Neuron (in vitro differentiated cells): ENCODE measurements at regions not wholly inside any gene's neighbourhood (a gene's known extent, or its start where the extent isn't known, plus 50 kb on each side); places are given as distances from the start of the nearest gene placed in this dataset.

Experiments
- H2AFZ ChIP-seq: one replicate; pipeline ENCODE4 v1.6.1; 2013; ENCODE audit warnings: low read depth, mild to moderate bottlenecking, inconsistent platforms, low read length, moderate library complexity
- H3K27me3 ChIP-seq: one replicate; pipeline ENCODE4 v1.6.1; 2013; ENCODE audit warnings: low read length; ENCODE audit not compliant: insufficient read depth
- H3K36me3 ChIP-seq: one replicate; pipeline ENCODE4 v1.6.1; 2013; ENCODE audit warnings: low read length; ENCODE audit not compliant: insufficient read depth
- H3K4me1 ChIP-seq: one replicate; pipeline ENCODE4 v1.6.1; 2013; ENCODE audit warnings: low read length; ENCODE audit not compliant: insufficient read depth
- H3K4me3 ChIP-seq: 2 replicates; pipeline ENCODE4 v1.5.1; 2013; ENCODE audit warnings: mild to moderate bottlenecking, low read length, moderate library complexity
- H3K9me3 ChIP-seq: one replicate; pipeline ENCODE4 v1.6.1; 2013; ENCODE audit warnings: low read length

DNA sequence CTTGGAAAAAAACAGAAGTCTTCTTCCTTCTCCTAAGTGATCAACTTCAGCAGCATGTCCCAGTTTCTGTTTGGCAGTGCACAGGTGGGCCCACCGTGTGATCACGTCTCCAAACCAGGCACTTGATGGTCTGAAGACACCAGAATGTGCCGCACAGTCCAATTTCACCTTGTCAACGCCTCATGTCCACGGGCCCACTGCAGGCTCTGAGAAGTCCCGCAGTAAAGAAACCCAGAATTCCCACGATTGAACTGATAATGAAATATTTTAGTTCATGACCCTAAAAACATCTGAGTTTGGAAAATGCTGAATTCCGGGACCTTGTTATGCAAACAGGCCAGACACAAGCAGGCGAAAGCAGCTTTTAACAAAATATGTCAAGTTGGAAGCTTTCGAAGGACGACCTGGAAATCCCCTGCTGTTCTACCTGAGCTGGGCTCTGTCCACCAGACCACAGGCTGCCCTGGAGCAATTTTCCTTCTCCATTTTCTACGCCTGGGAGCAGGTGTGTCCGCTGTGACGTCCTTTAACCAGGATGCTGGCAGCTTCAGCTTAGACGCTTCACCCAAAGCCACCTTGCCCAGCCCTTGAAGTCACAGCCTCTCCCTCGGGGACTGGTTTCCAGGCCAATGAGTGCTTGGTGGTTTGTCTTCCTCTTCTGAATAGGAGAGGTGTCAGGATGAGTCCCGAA, 167.8 kb upstream of the IQSEC1 start:
- H3K9me3 ChIP-seq = no peaks in the 10 kb centered on the region
- H3K27me3 ChIP-seq = no peaks in the 10 kb centered on the region
- no peak overlapping the region for H2AFZ ChIP-seq

DNA sequence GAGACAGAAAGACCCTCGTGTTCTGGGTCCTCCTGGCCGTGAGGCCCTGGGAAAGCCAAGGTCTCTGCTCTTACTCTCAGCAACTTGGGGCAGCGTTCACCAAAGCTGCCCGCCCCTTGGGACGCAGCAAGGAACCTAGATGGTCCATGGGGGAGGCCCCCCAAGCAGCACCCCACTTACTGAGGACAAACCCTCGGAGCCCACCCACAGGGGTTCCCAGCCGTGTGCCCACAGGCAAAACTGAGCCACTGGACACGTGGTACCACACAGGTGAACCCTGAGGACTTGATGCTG, 166.2 kb upstream of the IQSEC1 start:
- Histone ChIP-seq H3K36me3 (no peaks in the 10 kb centered on the region), H3K4me1 (no peaks in the 10 kb centered on the region), H2AFZ (no peak overlapping the region), H3K27me3 (no peaks in the 10 kb centered on the region), H3K4me3 (no peak overlapping the region), H3K9me3 (no peaks in the 10 kb centered on the region)

More for the DNA sequence above, 167.8 kb upstream of the IQSEC1 start:
- no peak overlapping the region for H3K4me3 ChIP-seq
- H3K4me1 ChIP-seq = no peaks in the 10 kb centered on the region
- no peaks in the 10 kb centered on the region for H3K36me3 ChIP-seq

DNA sequence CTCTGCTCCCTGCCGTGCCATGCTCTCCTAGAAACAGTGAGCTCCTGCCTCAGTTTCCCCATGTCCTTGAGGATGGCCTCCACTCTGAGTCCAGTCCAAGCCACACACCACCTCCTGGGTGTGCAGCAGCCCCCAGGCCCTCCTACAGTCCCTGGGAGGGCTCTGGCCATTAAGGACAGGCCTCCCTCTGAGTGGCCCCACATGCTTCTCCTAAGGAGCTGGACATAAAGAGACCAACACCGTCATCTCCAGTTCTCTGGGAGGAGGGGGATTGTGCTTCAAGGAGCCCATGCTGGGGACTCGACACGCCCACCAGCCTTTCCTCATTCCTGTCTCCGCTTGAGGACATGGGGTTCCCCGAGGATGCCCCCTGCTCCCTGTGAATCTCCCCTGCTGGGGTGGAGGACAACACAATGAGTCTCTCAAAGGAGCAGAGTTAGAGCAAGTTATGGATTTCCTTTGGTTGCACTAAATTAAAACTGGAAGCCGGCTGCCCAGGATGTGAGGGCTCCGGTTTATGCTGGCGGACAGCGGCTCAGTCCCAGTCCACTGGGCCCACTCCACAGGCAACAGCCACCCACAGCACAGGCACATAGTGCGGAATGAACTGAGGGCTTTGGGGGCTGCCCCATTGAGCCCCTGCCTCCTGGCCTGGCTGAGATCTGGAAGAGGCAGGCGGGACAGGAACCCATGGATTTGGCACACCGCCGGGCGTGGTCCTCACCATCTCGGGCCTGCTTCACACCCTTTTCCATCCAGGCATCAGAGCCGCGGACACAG, 165.6 kb upstream of the IQSEC1 start:
- H3K9me3 ChIP-seq = no peaks in the 10 kb centered on the region
- H3K4me3 ChIP-seq = no peak overlapping the region
- H2AFZ ChIP-seq = no peak overlapping the region
- H3K36me3 ChIP-seq = no peaks in the 10 kb centered on the region
- no peaks in the 10 kb centered on the region for H3K4me1 ChIP-seq
- H3K27me3 ChIP-seq = no peaks in the 10 kb centered on the region

- H3K4me1 ChIP-seq = no peaks in the 10 kb centered on the region
- H3K4me3 ChIP-seq = no peak overlapping the region
- H3K36me3 ChIP-seq = no peaks in the 10 kb centered on the region
- no peaks in the 10 kb centered on the region for H3K9me3 ChIP-seq
- H3K27me3 ChIP-seq = no peaks in the 10 kb centered on the region
- H2AFZ ChIP-seq = no peak overlapping the region
These were observed 164.7 kb upstream of the IQSEC1 start for GRCh38 chr3:13237776-13238490.

- Histone ChIP-seq H2AFZ (no peak overlapping the region), H3K27me3 (no peaks in the 10 kb centered on the region), H3K4me1 (peaks cover 5% of the 10 kb centered on the region), H3K4me3 (no peak overlapping the region), H3K9me3 (no peaks in the 10 kb centered on the region), H3K36me3 (no peaks in the 10 kb centered on the region)
These were observed 163.4 kb upstream of the IQSEC1 start for GRCh38 chr3:13236557-13237173.

DNA sequence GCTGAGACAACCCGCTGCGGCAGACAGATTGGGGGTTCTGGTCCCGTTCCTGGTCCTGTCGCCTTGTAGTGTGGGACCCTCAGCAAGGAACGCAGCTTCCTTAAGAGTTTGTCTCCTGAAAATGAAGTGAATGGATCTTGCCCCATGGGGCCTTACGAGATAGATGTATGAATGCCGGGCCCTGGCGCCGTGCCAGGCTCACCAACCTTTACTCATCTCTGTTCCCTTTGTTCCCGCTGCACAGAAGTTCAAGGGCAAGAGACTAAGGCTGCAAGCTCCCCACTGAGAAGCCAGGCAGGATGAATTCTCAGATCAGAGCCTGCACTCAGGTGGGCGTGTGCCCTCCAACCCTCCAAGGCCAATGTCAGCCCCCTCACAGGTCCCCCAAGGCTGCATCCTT, 162.7 kb upstream of the IQSEC1 start:
- no peaks in the 10 kb centered on the region for H3K36me3 ChIP-seq

GRCh38 chr3:13235079-13235478, 161.8 kb upstream of the IQSEC1 start:
- no peak overlapping the region for H2AFZ ChIP-seq
- H3K4me3 ChIP-seq = no peak overlapping the region
- H3K9me3 ChIP-seq = no peaks in the 10 kb centered on the region
- H3K27me3 ChIP-seq = no peaks in the 10 kb centered on the region
- H3K4me1 ChIP-seq = peaks cover 5% of the 10 kb centered on the region
- no peaks in the 10 kb centered on the region for H3K36me3 ChIP-seq

More for the DNA sequence above, 162.7 kb upstream of the IQSEC1 start:
- Histone ChIP-seq H3K27me3 (no peaks in the 10 kb centered on the region), H3K4me1 (peaks cover 5% of the 10 kb centered on the region), H3K4me3 (no peak overlapping the region), H2AFZ (no peak overlapping the region), H3K9me3 (no peaks in the 10 kb centered on the region)

GRCh38 chr3:13234666-13235065, 161.4 kb upstream of the IQSEC1 start:
- peaks cover 5% of the 10 kb centered on the region for H3K4me1 ChIP-seq
- H3K9me3 ChIP-seq = no peaks in the 10 kb centered on the region
- H2AFZ ChIP-seq = no peak overlapping the region
- H3K36me3 ChIP-seq = no peaks in the 10 kb centered on the region
- H3K27me3 ChIP-seq = no peaks in the 10 kb centered on the region
- no peak overlapping the region for H3K4me3 ChIP-seq

- Histone ChIP-seq H3K36me3 (no peaks in the 10 kb centered on the region), H3K4me3 (no peak overlapping the region), H2AFZ (no peak overlapping the region), H3K27me3 (no peaks in the 10 kb centered on the region), H3K4me1 (peaks cover 5% of the 10 kb centered on the region), H3K9me3 (no peaks in the 10 kb centered on the region)
These were observed 160.6 kb upstream of the IQSEC1 start for GRCh38 chr3:13233487-13234485.

- no peaks in the 10 kb centered on the region for H3K27me3 ChIP-seq
These were observed 158.8 kb upstream of the IQSEC1 start for GRCh38 chr3:13231781-13232666.

GRCh38 chr3:13229273-13229949, 156.2 kb upstream of the IQSEC1 start:
- H3K36me3 ChIP-seq = no peaks in the 10 kb centered on the region
- peaks cover 5% of the 10 kb centered on the region for H3K4me1 ChIP-seq
- no peak overlapping the region for H2AFZ ChIP-seq
- no peaks in the 10 kb centered on the region for H3K9me3 ChIP-seq
- no peaks in the 10 kb centered on the region for H3K27me3 ChIP-seq
- H3K4me3 ChIP-seq = no peak overlapping the region

More at GRCh38 chr3:13231781-13232666, 158.8 kb upstream of the IQSEC1 start:
- Histone ChIP-seq H3K4me3 (no peak overlapping the region), H3K4me1 (peaks cover 5% of the 10 kb centered on the region), H2AFZ (no peak overlapping the region), H3K9me3 (no peaks in the 10 kb centered on the region), H3K36me3 (no peaks in the 10 kb centered on the region)
